ENCODE measurements at regions not wholly inside any gene's neighbourhood (a gene's known extent, or its start where the extent isn't known, plus 50 kb on each side); places are given as distances from the start of the nearest gene placed in this dataset.

DNA sequence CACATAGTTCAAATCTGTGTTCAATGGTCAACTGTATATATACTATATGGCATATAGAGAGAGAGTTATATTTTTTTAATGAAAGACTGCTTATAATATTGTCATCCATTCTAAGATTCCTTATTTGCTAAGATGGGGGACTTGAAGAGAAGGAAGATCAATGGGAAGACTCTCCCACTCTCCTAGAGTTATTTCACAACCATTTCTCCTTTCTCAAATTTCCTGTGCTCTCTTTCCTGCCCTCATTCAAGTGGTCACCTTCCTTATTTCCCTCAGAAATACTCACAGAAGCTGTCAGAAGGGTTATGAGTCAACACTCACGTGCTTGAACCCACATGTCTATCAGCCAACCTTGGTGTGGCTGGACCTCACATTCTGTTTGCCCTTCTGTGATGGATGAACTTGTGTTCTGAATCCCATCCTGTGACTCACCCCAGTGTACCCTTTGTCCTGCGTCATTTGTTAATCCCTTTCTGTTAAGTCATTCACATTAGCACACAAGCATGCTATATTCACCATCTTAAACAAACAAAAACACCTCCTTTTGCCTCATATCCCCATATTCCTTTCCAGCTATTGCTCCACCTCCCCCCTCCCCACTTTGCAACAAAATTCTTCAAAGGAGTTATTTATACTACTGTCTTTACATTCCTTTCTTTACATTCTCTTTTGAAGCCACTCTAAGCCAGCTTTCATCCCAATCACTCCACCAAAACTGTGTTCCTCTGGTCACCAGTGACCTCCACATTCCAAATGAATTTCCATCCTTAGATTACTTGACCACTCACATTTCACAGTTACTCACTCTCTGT lies 279.3 kb upstream of the TCF21 start:
- Histone ChIP-seq H3K4me3 (ENCODE audit: low read depth, low read length) (peak overlapping the region; percentile 22; the same call in 1 of the 2 replicates), H2AFZ (ENCODE audit: low read length, unreplicated experiment) (peak overlapping the region; percentile 1), H3K79me2 (ENCODE audit: control insufficient read depth, insufficient read depth, low read length, unreplicated experiment) (no peaks in the 10 kb centered on the region), H3K27ac (ENCODE audit: low read depth, low read length) (peak overlapping the region; percentile 100), H3K36me3 (ENCODE audit: insufficient read depth, low read length) (peaks cover 3% of the 10 kb centered on the region; the same call in 1 of the 2 replicates), H3K4me1 (ENCODE audit: control insufficient read depth, insufficient read depth, low read length, unreplicated experiment) (peaks cover 34% of the 10 kb centered on the region), H3K27me3 (ENCODE audit: insufficient read depth, low read length) (no peaks in the 10 kb centered on the region)

DNA sequence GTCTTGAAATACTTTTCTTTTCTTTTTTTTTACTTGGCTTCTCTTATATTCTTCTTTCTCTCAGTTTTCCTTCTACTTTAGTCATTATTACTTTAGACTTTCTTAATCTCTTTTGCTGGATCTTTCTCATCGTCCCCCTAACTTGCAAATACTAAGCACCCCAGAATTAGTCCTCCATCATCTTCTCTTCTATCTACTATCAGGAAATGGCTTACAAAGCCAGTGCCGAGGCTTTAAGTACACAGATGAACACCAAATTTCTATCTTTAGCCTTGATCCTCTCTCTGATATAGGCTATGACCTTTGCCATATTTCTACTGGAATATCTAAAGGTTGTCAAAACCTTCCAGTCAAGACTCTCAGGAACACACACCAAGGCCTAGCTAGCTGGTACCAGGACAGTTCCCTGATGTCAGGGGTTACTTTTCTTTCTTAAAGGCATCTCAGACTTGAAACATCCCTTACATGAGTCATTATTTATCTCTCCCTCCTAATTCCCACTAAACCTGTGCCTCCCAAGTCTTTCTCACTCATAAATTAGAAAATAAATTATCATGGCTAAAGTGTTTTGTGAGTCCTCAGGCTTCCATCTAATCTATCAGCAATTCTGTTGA lies 278.6 kb upstream of the TCF21 start:
- Histone ChIP-seq H3K4me1 (ENCODE audit: control insufficient read depth, insufficient read depth, low read length, unreplicated experiment) (peaks cover 34% of the 10 kb centered on the region), H3K36me3 (ENCODE audit: insufficient read depth, low read length) (peaks cover 3% of the 10 kb centered on the region; the same call in 1 of the 2 replicates), H2AFZ (ENCODE audit: low read length, unreplicated experiment) (peak overlapping the region; percentile 1), H3K27ac (ENCODE audit: low read depth, low read length) (peak overlapping the region; percentile 100), H3K79me2 (ENCODE audit: control insufficient read depth, insufficient read depth, low read length, unreplicated experiment) (no peaks in the 10 kb centered on the region), H3K4me3 (ENCODE audit: low read depth, low read length) (peak overlapping the region; percentile 22; the same call in 1 of the 2 replicates), H3K27me3 (ENCODE audit: insufficient read depth, low read length) (no peaks in the 10 kb centered on the region)

DNA sequence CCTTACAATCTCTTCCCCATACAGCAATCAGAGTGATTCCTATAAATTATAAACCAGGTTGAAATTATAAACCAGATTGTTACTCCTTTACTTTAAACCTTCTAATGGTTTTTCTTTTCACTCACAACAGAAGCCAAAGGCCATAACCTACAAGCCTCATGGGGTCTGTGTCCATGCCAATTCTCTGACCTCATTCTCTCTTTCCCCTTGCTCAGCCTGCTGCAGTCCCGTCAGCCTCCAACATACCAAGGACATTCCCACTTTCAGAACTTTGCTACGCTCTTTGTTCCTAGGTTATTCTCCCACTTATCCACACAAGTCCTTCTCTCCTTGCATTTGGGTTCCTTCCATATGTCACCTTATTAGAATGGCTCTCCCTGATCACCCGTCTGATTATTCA lies 277.9 kb upstream of the TCF21 start:
- Histone ChIP-seq H3K79me2 (ENCODE audit: control insufficient read depth, insufficient read depth, low read length, unreplicated experiment) (no peaks in the 10 kb centered on the region), H3K36me3 (ENCODE audit: insufficient read depth, low read length) (peaks cover 3% of the 10 kb centered on the region; the same call in 1 of the 2 replicates), H2AFZ (ENCODE audit: low read length, unreplicated experiment) (peak overlapping the region; percentile 20), H3K27ac (ENCODE audit: low read depth, low read length) (peak overlapping the region; percentile 100), H3K27me3 (ENCODE audit: insufficient read depth, low read length) (no peaks in the 10 kb centered on the region), H3K4me1 (ENCODE audit: control insufficient read depth, insufficient read depth, low read length, unreplicated experiment) (peaks cover 34% of the 10 kb centered on the region), H3K4me3 (ENCODE audit: low read depth, low read length) (no peak overlapping the region)

GRCh38 chr6:133612459-133612858 lies 276.5 kb upstream of the TCF21 start:
- Histone ChIP-seq H3K36me3 (ENCODE audit: insufficient read depth, low read length) (peaks cover 3% of the 10 kb centered on the region; the same call in 1 of the 2 replicates), H3K27me3 (ENCODE audit: insufficient read depth, low read length) (no peaks in the 10 kb centered on the region), H3K79me2 (ENCODE audit: control insufficient read depth, insufficient read depth, low read length, unreplicated experiment) (no peaks in the 10 kb centered on the region), H3K4me1 (ENCODE audit: control insufficient read depth, insufficient read depth, low read length, unreplicated experiment) (peaks cover 34% of the 10 kb centered on the region), H2AFZ (ENCODE audit: low read length, unreplicated experiment) (no peak overlapping the region), H3K27ac (ENCODE audit: low read depth, low read length) (no peak overlapping the region), H3K4me3 (ENCODE audit: low read depth, low read length) (no peak overlapping the region)

DNA sequence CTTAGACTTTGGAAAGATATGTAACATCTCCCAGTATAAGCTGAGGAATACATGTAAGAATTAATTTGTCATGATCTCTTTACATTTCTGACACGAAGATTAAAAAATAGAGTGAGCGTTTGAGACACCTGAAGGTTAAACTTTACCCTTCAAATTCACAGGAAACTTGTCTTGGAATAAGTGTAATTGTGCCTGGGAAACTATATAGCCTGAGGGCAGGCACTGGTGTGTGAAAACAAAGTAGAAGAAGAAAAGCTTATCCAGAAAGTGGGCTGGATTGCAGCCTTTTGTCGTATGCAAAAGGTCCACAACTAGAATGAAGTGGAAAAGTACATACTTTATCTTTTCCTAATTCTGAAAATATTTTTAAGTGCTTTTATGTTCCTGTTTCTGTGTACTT lies 275.7 kb upstream of the TCF21 start:
- no peaks in the 10 kb centered on the region for H3K27me3 ChIP-seq (ENCODE audit: insufficient read depth, low read length)
- H3K27ac ChIP-seq (ENCODE audit: low read depth, low read length): no peak overlapping the region
- H2AFZ ChIP-seq (ENCODE audit: low read length, unreplicated experiment): peak overlapping the region; percentile 79
- H3K4me1 ChIP-seq (ENCODE audit: control insufficient read depth, insufficient read depth, low read length, unreplicated experiment): peaks cover 34% of the 10 kb centered on the region
- peaks cover 3% of the 10 kb centered on the region; the same call in 1 of the 2 replicates for H3K36me3 ChIP-seq (ENCODE audit: insufficient read depth, low read length)
- no peaks in the 10 kb centered on the region for H3K79me2 ChIP-seq (ENCODE audit: control insufficient read depth, insufficient read depth, low read length, unreplicated experiment)
- H3K4me3 ChIP-seq (ENCODE audit: low read depth, low read length): no peak overlapping the region

DNA sequence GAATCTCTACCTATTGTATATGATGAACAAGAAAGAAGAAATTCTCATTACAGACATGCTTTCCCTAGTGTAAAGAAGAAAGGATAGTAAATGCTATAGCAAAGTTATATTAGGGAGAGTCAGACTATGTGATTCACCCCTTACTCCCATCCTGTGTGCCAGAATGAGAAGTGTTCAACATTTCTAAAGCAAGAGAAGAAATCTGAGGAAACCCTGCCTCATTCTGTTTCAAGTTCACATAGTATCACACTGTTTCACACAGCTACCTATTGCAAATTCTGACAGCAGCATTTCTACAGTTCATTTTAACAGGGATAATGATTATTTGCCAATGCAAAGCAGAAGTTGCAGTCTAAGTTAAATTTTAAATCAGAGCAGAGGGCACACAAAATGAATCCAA lies 267.2 kb upstream of the TCF21 start:
- Histone ChIP-seq H3K36me3 (ENCODE audit: insufficient read depth, low read length) (no peaks in the 10 kb centered on the region), H2AFZ (ENCODE audit: low read length, unreplicated experiment) (peak overlapping the region; percentile 35), H3K79me2 (ENCODE audit: control insufficient read depth, insufficient read depth, low read length, unreplicated experiment) (no peaks in the 10 kb centered on the region), H3K4me1 (ENCODE audit: control insufficient read depth, insufficient read depth, low read length, unreplicated experiment) (peaks cover 36% of the 10 kb centered on the region), H3K4me3 (ENCODE audit: low read depth, low read length) (no peak overlapping the region), H3K27ac (ENCODE audit: low read depth, low read length) (peak overlapping the region; percentile 94), H3K27me3 (ENCODE audit: insufficient read depth, low read length) (no peaks in the 10 kb centered on the region)

- no peaks in the 10 kb centered on the region for H3K27me3 ChIP-seq (ENCODE audit: insufficient read depth, low read length)
- H2AFZ ChIP-seq (ENCODE audit: low read length, unreplicated experiment): peak overlapping the region; percentile 79
- H3K36me3 ChIP-seq (ENCODE audit: insufficient read depth, low read length): no peaks in the 10 kb centered on the region
- H3K4me1 ChIP-seq (ENCODE audit: control insufficient read depth, insufficient read depth, low read length, unreplicated experiment): peaks cover 41% of the 10 kb centered on the region
- H3K4me3 ChIP-seq (ENCODE audit: low read depth, low read length): peak overlapping the region; percentile 54
- H3K27ac ChIP-seq (ENCODE audit: low read depth, low read length): peak overlapping the region; percentile 94
- no peaks in the 10 kb centered on the region for H3K79me2 ChIP-seq (ENCODE audit: control insufficient read depth, insufficient read depth, low read length, unreplicated experiment)
These were observed 265.8 kb upstream of the TCF21 start for GRCh38 chr6:133623065-133623464.

GRCh38 chr6:133623621-133624020 lies 265.3 kb upstream of the TCF21 start:
- Histone ChIP-seq H3K36me3 (ENCODE audit: insufficient read depth, low read length) (no peaks in the 10 kb centered on the region), H3K79me2 (ENCODE audit: control insufficient read depth, insufficient read depth, low read length, unreplicated experiment) (no peaks in the 10 kb centered on the region), H2AFZ (ENCODE audit: low read length, unreplicated experiment) (peak overlapping the region; percentile 79), H3K27me3 (ENCODE audit: insufficient read depth, low read length) (no peaks in the 10 kb centered on the region), H3K27ac (ENCODE audit: low read depth, low read length) (peak overlapping the region; percentile 94), H3K4me1 (ENCODE audit: control insufficient read depth, insufficient read depth, low read length, unreplicated experiment) (peaks cover 41% of the 10 kb centered on the region), H3K4me3 (ENCODE audit: low read depth, low read length) (peak overlapping the region; percentile 54)

- Histone ChIP-seq H2AFZ (ENCODE audit: low read length, unreplicated experiment) (no peak overlapping the region), H3K4me3 (ENCODE audit: low read depth, low read length) (no peak overlapping the region), H3K27ac (ENCODE audit: low read depth, low read length) (no peak overlapping the region), H3K36me3 (ENCODE audit: insufficient read depth, low read length) (no peaks in the 10 kb centered on the region), H3K79me2 (ENCODE audit: control insufficient read depth, insufficient read depth, low read length, unreplicated experiment) (no peaks in the 10 kb centered on the region), H3K4me1 (ENCODE audit: control insufficient read depth, insufficient read depth, low read length, unreplicated experiment) (peaks cover 51% of the 10 kb centered on the region), H3K27me3 (ENCODE audit: insufficient read depth, low read length) (no peaks in the 10 kb centered on the region)
These were observed 262.7 kb upstream of the TCF21 start for GRCh38 chr6:133626096-133626666.

- H3K79me2 ChIP-seq (ENCODE audit: control insufficient read depth, insufficient read depth, low read length, unreplicated experiment): no peaks in the 10 kb centered on the region
- no peaks in the 10 kb centered on the region for H3K36me3 ChIP-seq (ENCODE audit: insufficient read depth, low read length)
- H2AFZ ChIP-seq (ENCODE audit: low read length, unreplicated experiment): peak overlapping the region; percentile 72
- peaks cover 34% of the 10 kb centered on the region for H3K4me1 ChIP-seq (ENCODE audit: control insufficient read depth, insufficient read depth, low read length, unreplicated experiment)
- H3K27me3 ChIP-seq (ENCODE audit: insufficient read depth, low read length): no peaks in the 10 kb centered on the region
- no peak overlapping the region for H3K4me3 ChIP-seq (ENCODE audit: low read depth, low read length)
- H3K27ac ChIP-seq (ENCODE audit: low read depth, low read length): 0 out of 2 replicates have a peak overlapping the region, but pooled peaks have one; percentile 84
These were observed 258.9 kb upstream of the TCF21 start for GRCh38 chr6:133629970-133630369.

All from ACC112 (cell line).